HepG2 (cell line): ENCODE measurements at regions not wholly inside any gene's neighbourhood (a gene's known extent, or its start where the extent isn't known, plus 50 kb on each side); places are given as distances from the start of the nearest gene placed in this dataset.

Experiments
- CBFB ChIP-seq: sonication (generic); formaldehyde crosslinking; IDR thresholded peaks from 2 replicates; pipeline ENCODE4 v1.4.0; 2020; ENCODE audit warnings: missing genetic modification reagents
- CREM ChIP-seq, 2 experiments: sonication (generic) in 1 of 2; formaldehyde crosslinking in 1 of 2; IDR thresholded peaks; 2 replicates each; pipeline versions ENCODE4 v1.4.0 to v1.6.1; 2016 to 2020; ENCODE audit warnings: antibody characterized with exemption in 1 of 2, mild to moderate bottlenecking in 1 of 2, missing genetic modification reagents in 1 of 2
- GTF3A ChIP-seq: sonication (generic); formaldehyde crosslinking; conservative IDR thresholded peaks from 2 replicates; pipeline ENCODE4 v1.4.0; 2020; ENCODE audit warnings: mild to moderate bottlenecking, missing genetic modification reagents
- HNRNPH1 ChIP-seq: fragments of 200-400 bp; formaldehyde crosslinking; optimal IDR thresholded peaks from 2 replicates; pipeline ENCODE3; 2017; ENCODE audit warnings: mild to moderate bottlenecking, low read depth, low read length
- HOXA7 ChIP-seq: sonication (generic); formaldehyde crosslinking; IDR thresholded peaks from 2 replicates; pipeline ENCODE4 v1.8.1; 2022; ENCODE audit warnings: mild to moderate bottlenecking, missing genetic modification reagents, moderate library complexity
- KLF16 ChIP-seq, 2 experiments: sonication (generic) in 1 of 2; formaldehyde crosslinking in 1 of 2; IDR thresholded peaks; 2 replicates each; pipeline versions ENCODE4 v1.6.1 to v1.8.0; 2016 to 2023; ENCODE audit warnings: missing genetic modification reagents in 2 of 2, missing compliant biosample characterization in 1 of 2
- NFKBIZ ChIP-seq: IDR thresholded peaks from 2 replicates; pipeline ENCODE4 v1.6.1; 2018; ENCODE audit warnings: missing genetic modification reagents, missing compliant biosample characterization
- NRL ChIP-seq: sonication (generic); formaldehyde crosslinking; IDR thresholded peaks from 2 replicates; pipeline ENCODE4 v1.5.0; 2020; ENCODE audit warnings: missing genetic modification reagents, mild to moderate bottlenecking, moderate library complexity, borderline replicate concordance
- TCF7L2 ChIP-seq: IDR thresholded peaks from 2 replicates; pipeline ENCODE4 v1.6.1; 2011; ENCODE audit warnings: mild to moderate bottlenecking, low read depth, low read length, moderate library complexity
- ZBTB20 ChIP-seq: sonication (generic); formaldehyde crosslinking; IDR thresholded peaks from 2 replicates; pipeline ENCODE4 v1.8.1; 2023; ENCODE audit warnings: missing genetic modification reagents, low read depth, mild to moderate bottlenecking, borderline replicate concordance
- ZFP41 ChIP-seq: sonication (generic); formaldehyde crosslinking; IDR thresholded peaks from 2 replicates; pipeline ENCODE4 v1.4.0; 2020; ENCODE audit warnings: mild to moderate bottlenecking, missing genetic modification reagents, borderline replicate concordance
- ZNF512B ChIP-seq: sonication (generic); formaldehyde crosslinking; IDR thresholded peaks from 2 replicates; pipeline ENCODE4 v1.5.1; 2020; ENCODE audit warnings: missing genetic modification reagents, mild to moderate bottlenecking, borderline replicate concordance
- ZNF570 ChIP-seq: sonication (generic); formaldehyde crosslinking; IDR thresholded peaks from 2 replicates; pipeline ENCODE4 v1.4.0; 2020; ENCODE audit warnings: mild to moderate bottlenecking, missing genetic modification reagents, borderline replicate concordance
- ZNF629 ChIP-seq: sonication (generic); formaldehyde crosslinking; conservative IDR thresholded peaks from 2 replicates; pipeline ENCODE4 v1.5.0; 2020; ENCODE audit warnings: missing genetic modification reagents
- ZNF850 ChIP-seq: sonication (generic); formaldehyde crosslinking; conservative IDR thresholded peaks from 2 replicates; pipeline ENCODE4 v1.9.0; 2021; ENCODE audit warnings: mild to moderate bottlenecking, missing genetic modification reagents
- ZSCAN30 ChIP-seq: sonication (generic); formaldehyde crosslinking; IDR thresholded peaks from 2 replicates; pipeline ENCODE4 v1.5.0; 2020; ENCODE audit warnings: mild to moderate bottlenecking, missing genetic modification reagents
- TF ChIP-seq, protein P1 (sequence below): IDR thresholded peaks from 2 replicates; pipeline ENCODE4 v1.6.1; 2012; ENCODE audit warnings: low read depth, low read length, improper control_type of control experiment
- TF ChIP-seq, protein P2 (sequence below): sonication (generic); formaldehyde crosslinking; IDR thresholded peaks from 2 replicates; pipeline ENCODE4 v1.5.0; 2020; ENCODE audit warnings: missing genetic modification reagents
- TF ChIP-seq, protein P3 (sequence below): sonication (generic); formaldehyde crosslinking; IDR thresholded peaks from 2 replicates; pipeline ENCODE4 v1.9.0; 2021; ENCODE audit warnings: mild to moderate bottlenecking, missing genetic modification reagents

DNA sequence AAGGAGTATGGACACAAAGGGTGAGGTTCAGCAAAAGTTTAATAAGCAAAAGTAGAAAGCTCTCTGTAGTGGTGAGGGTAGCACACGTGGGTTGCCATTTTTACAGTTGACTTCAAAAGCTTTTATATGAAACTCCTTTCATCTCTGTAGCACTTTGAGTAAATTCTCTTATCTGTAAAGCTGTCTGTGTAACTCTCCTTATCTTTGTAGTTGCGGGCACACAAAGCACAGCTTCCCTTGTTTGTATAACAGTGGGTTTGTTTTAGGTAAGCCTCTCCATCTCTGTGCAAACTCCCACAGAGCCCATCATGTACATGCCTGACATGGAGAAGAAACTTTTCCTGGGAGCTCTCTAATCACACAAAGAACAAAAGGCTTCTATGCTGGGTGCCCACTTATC, 325.9 kb upstream of the PABPC5 start (continued):
- TF ChIP-seq CREM (IDR thresholded peaks at IDR 0.05) = peak; percentile 76
- no peak for TF ChIP-seq CREM (CRISPR knock-in tag; IDR thresholded peaks at IDR 0.05)
- TF ChIP-seq KLF16 (CRISPR knock-in tag; IDR thresholded peaks at IDR 0.05) = no peak
- no peak for TF ChIP-seq ZSCAN30 (CRISPR knock-in tag)
- TF ChIP-seq HOXA7 (CRISPR knock-in tag) = no peak
- TF ChIP-seq ZNF512B (CRISPR knock-in tag) = no peak
- TF ChIP-seq, protein P1, sequence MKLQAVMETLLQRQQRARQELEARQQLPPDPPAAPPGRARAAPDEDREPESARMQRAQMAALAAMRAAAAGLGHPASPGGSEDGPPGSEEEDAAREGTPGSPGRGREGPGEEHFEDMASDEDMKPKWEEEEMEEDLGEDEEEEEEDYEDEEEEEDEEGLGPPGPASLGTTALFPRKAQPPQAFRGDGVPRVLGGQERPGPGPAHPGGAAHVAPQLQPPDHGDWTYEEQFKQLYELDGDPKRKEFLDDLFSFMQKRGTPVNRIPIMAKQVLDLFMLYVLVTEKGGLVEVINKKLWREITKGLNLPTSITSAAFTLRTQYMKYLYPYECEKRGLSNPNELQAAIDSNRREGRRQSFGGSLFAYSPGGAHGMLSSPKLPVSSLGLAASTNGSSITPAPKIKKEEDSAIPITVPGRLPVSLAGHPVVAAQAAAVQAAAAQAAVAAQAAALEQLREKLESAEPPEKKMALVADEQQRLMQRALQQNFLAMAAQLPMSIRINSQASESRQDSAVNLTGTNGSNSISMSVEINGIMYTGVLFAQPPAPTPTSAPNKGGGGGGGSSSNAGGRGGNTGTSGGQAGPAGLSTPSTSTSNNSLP = no peak
- TF ChIP-seq ZFP41 (CRISPR knock-in tag) = no peak
- no peak for TF ChIP-seq ZNF629 (CRISPR knock-in tag)
- TF ChIP-seq ZBTB20 = no peak
- TF ChIP-seq, protein P2, sequence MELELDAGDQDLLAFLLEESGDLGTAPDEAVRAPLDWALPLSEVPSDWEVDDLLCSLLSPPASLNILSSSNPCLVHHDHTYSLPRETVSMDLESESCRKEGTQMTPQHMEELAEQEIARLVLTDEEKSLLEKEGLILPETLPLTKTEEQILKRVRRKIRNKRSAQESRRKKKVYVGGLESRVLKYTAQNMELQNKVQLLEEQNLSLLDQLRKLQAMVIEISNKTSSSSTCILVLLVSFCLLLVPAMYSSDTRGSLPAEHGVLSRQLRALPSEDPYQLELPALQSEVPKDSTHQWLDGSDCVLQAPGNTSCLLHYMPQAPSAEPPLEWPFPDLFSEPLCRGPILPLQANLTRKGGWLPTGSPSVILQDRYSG (CRISPR knock-in tag) = no peak
- no peak for TF ChIP-seq GTF3A (CRISPR knock-in tag)
- TF ChIP-seq NFKBIZ (CRISPR knock-in tag) = no peak
- no peak for TF ChIP-seq NRL (CRISPR knock-in tag)
- no peak for TF ChIP-seq HNRNPH1
- TF ChIP-seq CBFB (CRISPR knock-in tag) = no peak
- TF ChIP-seq, protein P3, sequence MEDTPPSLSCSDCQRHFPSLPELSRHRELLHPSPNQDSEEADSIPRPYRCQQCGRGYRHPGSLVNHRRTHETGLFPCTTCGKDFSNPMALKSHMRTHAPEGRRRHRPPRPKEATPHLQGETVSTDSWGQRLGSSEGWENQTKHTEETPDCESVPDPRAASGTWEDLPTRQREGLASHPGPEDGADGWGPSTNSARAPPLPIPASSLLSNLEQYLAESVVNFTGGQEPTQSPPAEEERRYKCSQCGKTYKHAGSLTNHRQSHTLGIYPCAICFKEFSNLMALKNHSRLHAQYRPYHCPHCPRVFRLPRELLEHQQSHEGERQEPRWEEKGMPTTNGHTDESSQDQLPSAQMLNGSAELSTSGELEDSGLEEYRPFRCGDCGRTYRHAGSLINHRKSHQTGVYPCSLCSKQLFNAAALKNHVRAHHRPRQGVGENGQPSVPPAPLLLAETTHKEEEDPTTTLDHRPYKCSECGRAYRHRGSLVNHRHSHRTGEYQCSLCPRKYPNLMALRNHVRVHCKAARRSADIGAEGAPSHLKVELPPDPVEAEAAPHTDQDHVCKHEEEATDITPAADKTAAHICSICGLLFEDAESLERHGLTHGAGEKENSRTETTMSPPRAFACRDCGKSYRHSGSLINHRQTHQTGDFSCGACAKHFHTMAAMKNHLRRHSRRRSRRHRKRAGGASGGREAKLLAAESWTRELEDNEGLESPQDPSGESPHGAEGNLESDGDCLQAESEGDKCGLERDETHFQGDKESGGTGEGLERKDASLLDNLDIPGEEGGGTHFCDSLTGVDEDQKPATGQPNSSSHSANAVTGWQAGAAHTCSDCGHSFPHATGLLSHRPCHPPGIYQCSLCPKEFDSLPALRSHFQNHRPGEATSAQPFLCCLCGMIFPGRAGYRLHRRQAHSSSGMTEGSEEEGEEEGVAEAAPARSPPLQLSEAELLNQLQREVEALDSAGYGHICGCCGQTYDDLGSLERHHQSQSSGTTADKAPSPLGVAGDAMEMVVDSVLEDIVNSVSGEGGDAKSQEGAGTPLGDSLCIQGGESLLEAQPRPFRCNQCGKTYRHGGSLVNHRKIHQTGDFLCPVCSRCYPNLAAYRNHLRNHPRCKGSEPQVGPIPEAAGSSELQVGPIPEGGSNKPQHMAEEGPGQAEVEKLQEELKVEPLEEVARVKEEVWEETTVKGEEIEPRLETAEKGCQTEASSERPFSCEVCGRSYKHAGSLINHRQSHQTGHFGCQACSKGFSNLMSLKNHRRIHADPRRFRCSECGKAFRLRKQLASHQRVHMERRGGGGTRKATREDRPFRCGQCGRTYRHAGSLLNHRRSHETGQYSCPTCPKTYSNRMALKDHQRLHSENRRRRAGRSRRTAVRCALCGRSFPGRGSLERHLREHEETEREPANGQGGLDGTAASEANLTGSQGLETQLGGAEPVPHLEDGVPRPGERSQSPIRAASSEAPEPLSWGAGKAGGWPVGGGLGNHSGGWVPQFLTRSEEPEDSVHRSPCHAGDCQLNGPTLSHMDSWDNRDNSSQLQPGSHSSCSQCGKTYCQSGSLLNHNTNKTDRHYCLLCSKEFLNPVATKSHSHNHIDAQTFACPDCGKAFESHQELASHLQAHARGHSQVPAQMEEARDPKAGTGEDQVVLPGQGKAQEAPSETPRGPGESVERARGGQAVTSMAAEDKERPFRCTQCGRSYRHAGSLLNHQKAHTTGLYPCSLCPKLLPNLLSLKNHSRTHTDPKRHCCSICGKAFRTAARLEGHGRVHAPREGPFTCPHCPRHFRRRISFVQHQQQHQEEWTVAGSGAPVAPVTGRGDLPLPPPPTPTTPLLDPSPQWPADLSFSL = no peak
- no peak for TF ChIP-seq ZNF570 (CRISPR knock-in tag)
- no peak for TF ChIP-seq ZNF850 (CRISPR knock-in tag)
- TF ChIP-seq TCF7L2 = peak; percentile 78; the same call in 1 of the 2 replicates
